SK-N-SH treated with all-trans-retinoic acid at 6 μM for 48 hours (cell line): ENCODE measurements at regions not wholly inside any gene's neighbourhood (a gene's known extent, or its start where the extent isn't known, plus 50 kb on each side); places are given as distances from the start of the nearest gene placed in this dataset.

Experiments
- ATAC-seq: fragments of 200-7000 bp; cut with Tn5 transposase; 3 replicates; pipeline ENCODE4 v1.9.1; 2020; ENCODE audit warnings: mild to moderate bottlenecking, moderate library complexity
- ARNTL ChIP-seq: fragments of 450-650 bp; formaldehyde crosslinking; IDR thresholded peaks from 2 replicates; pipeline ENCODE4 v1.5.0; 2020; ENCODE audit warnings: low read depth, mild to moderate bottlenecking, moderate library complexity, borderline replicate concordance
- BACH2 ChIP-seq: fragments of 250-450 bp; sonication (Bioruptor Pico); IDR thresholded peaks from 2 replicates; pipeline ENCODE4 v1.9.0; 2021; ENCODE audit warnings: mild to moderate bottlenecking, borderline replicate concordance
- CSDC2 ChIP-seq: fragments of 250-450 bp; sonication (Bioruptor Pico); IDR thresholded peaks from 2 replicates; pipeline ENCODE4 v1.5.0; 2020; ENCODE audit warnings: mild to moderate bottlenecking, moderate library complexity
- CSRNP3 ChIP-seq: fragments of 250-450 bp; sonication (Bioruptor Pico); IDR thresholded peaks from 2 replicates; pipeline ENCODE4 v1.5.1; 2021; ENCODE audit warnings: mild to moderate bottlenecking, moderate library complexity
- ESRRG ChIP-seq: fragments of 250-450 bp; sonication (Bioruptor Pico); IDR thresholded peaks from 2 replicates; pipeline ENCODE4 v1.6.1; 2021; ENCODE audit warnings: mild to moderate bottlenecking
- GLIS3 ChIP-seq: fragments of 250-450 bp; sonication (Bioruptor Pico); IDR thresholded peaks from 2 replicates; pipeline ENCODE4 v1.5.0; 2020; ENCODE audit warnings: mild to moderate bottlenecking, moderate library complexity
- ISL1 ChIP-seq: fragments of 250-450 bp; sonication (Bioruptor Pico); IDR thresholded peaks from 2 replicates; pipeline ENCODE4 v2.1.2; 2022; ENCODE audit warnings: mild to moderate bottlenecking, moderate library complexity
- POU6F1 ChIP-seq: fragments of 250-450 bp; sonication (Bioruptor Pico); IDR thresholded peaks from 2 replicates; pipeline ENCODE4 v1.8.0; 2021; ENCODE audit warnings: low read depth, mild to moderate bottlenecking, moderate library complexity, borderline replicate concordance
- PPARA ChIP-seq: fragments of 250-450 bp; sonication (Bioruptor Pico); IDR thresholded peaks from 2 replicates; pipeline ENCODE4 v1.5.0; 2020; ENCODE audit warnings: mild to moderate bottlenecking, borderline replicate concordance
- RARB ChIP-seq: fragments of 250-450 bp; sonication (Bioruptor Pico); IDR thresholded peaks from 2 replicates; pipeline ENCODE4 v1.8.0; 2021; ENCODE audit warnings: mild to moderate bottlenecking, moderate library complexity
- TCF4 ChIP-seq: fragments of 250-450 bp; sonication (Bioruptor Pico); IDR thresholded peaks from 2 replicates; pipeline ENCODE4 v1.8.0; 2021; ENCODE audit warnings: mild to moderate bottlenecking, moderate library complexity, borderline replicate concordance
- TOX ChIP-seq: fragments of 250-450 bp; sonication (Bioruptor Pico); IDR thresholded peaks from 2 replicates; pipeline ENCODE4 v1.8.0; 2021; ENCODE audit warnings: mild to moderate bottlenecking, moderate library complexity, borderline replicate concordance
- TSHZ2 ChIP-seq: fragments of 250-450 bp; sonication (Bioruptor Pico); IDR thresholded peaks from 2 replicates; pipeline ENCODE4 v1.5.0; 2020; ENCODE audit warnings: mild to moderate bottlenecking, moderate library complexity
- ZC3H10 ChIP-seq: fragments of 250-450 bp; sonication (Bioruptor Pico); IDR thresholded peaks from 2 replicates; pipeline ENCODE4 v1.5.1; 2021; ENCODE audit warnings: mild to moderate bottlenecking, moderate library complexity
- ZFP3 ChIP-seq: fragments of 250-450 bp; sonication (Bioruptor Pico); IDR thresholded peaks from 2 replicates; pipeline ENCODE4 v1.5.0; 2020; ENCODE audit warnings: mild to moderate bottlenecking, moderate library complexity
- ZNF565 ChIP-seq: fragments of 450-650 bp; formaldehyde crosslinking; conservative IDR thresholded peaks from 2 replicates; pipeline ENCODE4 v1.5.0; 2020; ENCODE audit warnings: low read depth, mild to moderate bottlenecking, moderate library complexity
- ZNF70 ChIP-seq: fragments of 450-650 bp; formaldehyde crosslinking; IDR thresholded peaks from 2 replicates; pipeline ENCODE4 v1.5.0; 2020; ENCODE audit warnings: mild to moderate bottlenecking, moderate library complexity
- ZNF8 ChIP-seq: fragments of 450-650 bp; formaldehyde crosslinking; IDR thresholded peaks from 2 replicates; pipeline ENCODE4 v1.5.0; 2020; ENCODE audit warnings: mild to moderate bottlenecking, moderate library complexity
- TF ChIP-seq, protein P1 (sequence below): fragments of 250-450 bp; sonication (Bioruptor Pico); IDR thresholded peaks from 2 replicates; pipeline ENCODE4 v1.5.1; 2020; ENCODE audit warnings: low read depth, mild to moderate bottlenecking, moderate library complexity

- no peak for TF ChIP-seq CSRNP3 (CRISPR knock-in tag)
- ATAC-seq = no peak
Observed at GRCh38 chr17:74148446-74148845, 55.0 kb upstream of the RPL38 start.

- ATAC-seq = no peak
- TF ChIP-seq ZC3H10 (CRISPR knock-in tag) (no peak), TSHZ2 (CRISPR knock-in tag) (no peak), POU6F1 (no peak), TOX (CRISPR knock-in tag) (no peak), ZFP3 (CRISPR knock-in tag) (no peak), ESRRG (CRISPR knock-in tag) (no peak), TCF4 (CRISPR knock-in tag) (no peak), RARB (no peak), ZNF8 (CRISPR knock-in tag) (no peak)
- TF ChIP-seq, protein P1, sequence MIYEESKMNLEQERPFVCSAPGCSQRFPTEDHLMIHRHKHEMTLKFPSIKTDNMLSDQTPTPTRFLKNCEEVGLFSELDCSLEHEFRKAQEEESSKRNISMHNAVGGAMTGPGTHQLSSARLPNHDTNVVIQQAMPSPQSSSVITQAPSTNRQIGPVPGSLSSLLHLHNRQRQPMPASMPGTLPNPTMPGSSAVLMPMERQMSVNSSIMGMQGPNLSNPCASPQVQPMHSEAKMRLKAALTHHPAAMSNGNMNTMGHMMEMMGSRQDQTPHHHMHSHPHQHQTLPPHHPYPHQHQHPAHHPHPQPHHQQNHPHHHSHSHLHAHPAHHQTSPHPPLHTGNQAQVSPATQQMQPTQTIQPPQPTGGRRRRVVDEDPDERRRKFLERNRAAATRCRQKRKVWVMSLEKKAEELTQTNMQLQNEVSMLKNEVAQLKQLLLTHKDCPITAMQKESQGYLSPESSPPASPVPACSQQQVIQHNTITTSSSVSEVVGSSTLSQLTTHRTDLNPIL (CRISPR knock-in tag) = no peak
Observed at GRCh38 chr17:74148901-74149596, 54.4 kb upstream of the RPL38 start.

- ATAC-seq = no peak
- TF ChIP-seq PPARA (CRISPR knock-in tag) = no peak
- TF ChIP-seq ZNF565 (CRISPR knock-in tag) = no peak
- no peak for TF ChIP-seq ESRRG (CRISPR knock-in tag)
- no peak for TF ChIP-seq POU6F1
- TF ChIP-seq ZNF8 (CRISPR knock-in tag) = no peak
- no peak for TF ChIP-seq ZC3H10 (CRISPR knock-in tag)
- no peak for TF ChIP-seq ZNF70 (CRISPR knock-in tag)
- TF ChIP-seq BACH2 (CRISPR knock-in tag) = no peak
- no peak for TF ChIP-seq CSDC2 (CRISPR knock-in tag)
- TF ChIP-seq RARB = no peak
- TF ChIP-seq ARNTL (CRISPR knock-in tag) = no peak
- TF ChIP-seq TSHZ2 (CRISPR knock-in tag) = no peak
- no peak for TF ChIP-seq ISL1
- no peak for TF ChIP-seq CSRNP3 (CRISPR knock-in tag)
- no peak for TF ChIP-seq TOX (CRISPR knock-in tag)
- no peak for TF ChIP-seq GLIS3 (CRISPR knock-in tag)
Observed at GRCh38 chr17:74149597-74150427, 53.7 kb upstream of the RPL38 start.
